ENCODE measurements at regions not wholly inside any gene's neighbourhood (a gene's known extent, or its start where the extent isn't known, plus 50 kb on each side); places are given as distances from the start of the nearest gene placed in this dataset.

GRCh38 chr2:155030296-155030695 lies 331.8 kb downstream of the KCNJ3 start:
- no peak overlapping the region for H3K4me3 ChIP-seq
- no peaks in the 10 kb centered on the region for H3K36me3 ChIP-seq

GRCh38 chr2:155026651-155027174 lies 328.2 kb downstream of the KCNJ3 start:
- WGBS, 2 donors (ENCODE audit: low coverage in 1 of 2): 53 to 56% methylated on average over 1 of the region's 1 CpG
- H3K36me3 ChIP-seq: no peaks in the 10 kb centered on the region
- no peaks in the 10 kb centered on the region for H3K9me3 ChIP-seq
- no peaks in the 10 kb centered on the region for H3K27me3 ChIP-seq
- H3K27ac ChIP-seq: no peak overlapping the region
- H3K4me3 ChIP-seq: no peak overlapping the region
- in situ Hi-C loops (cut with MboI; ENCODE audit: low pct_ligation_motif_present in 1 of 4, low pct_unique_long_range_greater_than_20kb in 1 of 4, low sequenced_read_pairs in 3 of 4): no loop called here
- no peak for DNase-seq
- H3K4me1 ChIP-seq: no peaks in the 10 kb centered on the region
- intact Hi-C loops (cut with DNase I; ENCODE audit: low total_unique reads): no loop called here
- TF ChIP-seq CTCF (IDR thresholded peaks at IDR 0.05): no peak
- TF ChIP-seq EP300 (IDR thresholded peaks at IDR 0.05; ENCODE audit: low read depth): no peak
- TF ChIP-seq POLR2AphosphoS5 (IDR thresholded peaks at IDR 0.05): no peak
- no peak for TF ChIP-seq POLR2A (IDR thresholded peaks at IDR 0.05)

More at GRCh38 chr2:155030296-155030695, 331.8 kb downstream of the KCNJ3 start:
- DNase-seq: no peak
- intact Hi-C loops (cut with DNase I; ENCODE audit: low total_unique reads): no loop called here
- H3K9me3 ChIP-seq: no peaks in the 10 kb centered on the region
- H3K4me1 ChIP-seq: no peaks in the 10 kb centered on the region
- H3K27me3 ChIP-seq: no peaks in the 10 kb centered on the region
- in situ Hi-C loops (cut with MboI; ENCODE audit: low pct_ligation_motif_present in 1 of 4, low pct_unique_long_range_greater_than_20kb in 1 of 4, low sequenced_read_pairs in 3 of 4): no loop called here
- H3K27ac ChIP-seq: no peak overlapping the region
- TF ChIP-seq POLR2A (IDR thresholded peaks at IDR 0.05): no peak

DNA sequence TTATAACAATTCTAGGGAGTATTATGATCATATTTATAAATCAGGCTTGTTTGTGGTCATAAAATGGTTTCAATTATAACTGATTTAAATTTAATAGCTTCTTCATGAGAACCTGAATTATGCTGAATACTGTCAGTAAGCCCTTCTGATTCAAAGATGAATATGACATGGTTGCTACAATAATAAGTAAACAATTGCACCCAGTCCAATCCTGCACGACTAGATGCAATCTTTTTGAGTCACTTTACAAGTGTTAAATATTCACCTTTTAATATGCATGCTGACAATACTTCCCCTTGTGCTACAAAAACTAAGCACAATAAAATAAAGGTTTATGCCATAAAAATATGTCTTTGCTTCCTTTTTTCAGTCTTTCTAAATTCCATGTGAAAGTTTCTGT lies 325.2 kb downstream of the KCNJ3 start:
- Histone ChIP-seq H3K4me3 (no peak overlapping the region), H3K27me3 (no peaks in the 10 kb centered on the region), H3K9me3 (no peaks in the 10 kb centered on the region), H3K27ac (no peak overlapping the region), H3K36me3 (no peaks in the 10 kb centered on the region), H3K4me1 (no peaks in the 10 kb centered on the region)
- TF ChIP-seq EP300 (IDR thresholded peaks at IDR 0.05; ENCODE audit: low read depth) (no peak), POLR2A (IDR thresholded peaks at IDR 0.05) (no peak), POLR2AphosphoS5 (IDR thresholded peaks at IDR 0.05) (no peak), CTCF (IDR thresholded peaks at IDR 0.05) (no peak)
- no peak for DNase-seq
- 31 to 50% methylated on average over 1 of the region's 1 CpG for WGBS, 2 donors (ENCODE audit: low coverage in 1 of 2)
- in situ Hi-C loops (cut with MboI; ENCODE audit: low pct_ligation_motif_present in 1 of 4, low pct_unique_long_range_greater_than_20kb in 1 of 4, low sequenced_read_pairs in 3 of 4) (no loop called here), intact Hi-C loops (cut with DNase I; ENCODE audit: low total_unique reads) (no loop called here)

GRCh38 chr2:155022531-155022930 lies 324.0 kb downstream of the KCNJ3 start:
- Histone ChIP-seq H3K4me3 (no peak overlapping the region), H3K36me3 (no peaks in the 10 kb centered on the region), H3K9me3 (no peaks in the 10 kb centered on the region), H3K4me1 (no peaks in the 10 kb centered on the region), H3K27me3 (no peaks in the 10 kb centered on the region), H3K27ac (no peak overlapping the region)
- intact Hi-C loops (cut with DNase I; ENCODE audit: low total_unique reads): no loop called here
- in situ Hi-C loops (cut with MboI; ENCODE audit: low pct_ligation_motif_present in 1 of 4, low pct_unique_long_range_greater_than_20kb in 1 of 4, low sequenced_read_pairs in 3 of 4): no loop called here
- no peak for DNase-seq
- no peak for TF ChIP-seq EP300 (IDR thresholded peaks at IDR 0.05; ENCODE audit: low read depth)
- no peak for TF ChIP-seq POLR2A (IDR thresholded peaks at IDR 0.05)
- TF ChIP-seq POLR2AphosphoS5 (IDR thresholded peaks at IDR 0.05): no peak
- no peak for TF ChIP-seq CTCF (IDR thresholded peaks at IDR 0.05)

GRCh38 chr2:155021618-155022017 lies 323.1 kb downstream of the KCNJ3 start:
- TF ChIP-seq EP300 (IDR thresholded peaks at IDR 0.05; ENCODE audit: low read depth) (no peak), POLR2A (IDR thresholded peaks at IDR 0.05) (no peak), CTCF (IDR thresholded peaks at IDR 0.05) (no peak), POLR2AphosphoS5 (IDR thresholded peaks at IDR 0.05) (no peak)
- intact Hi-C loops (cut with DNase I; ENCODE audit: low total_unique reads): no loop called here

More at GRCh38 chr2:155021618-155022017, 323.1 kb downstream of the KCNJ3 start:
- in situ Hi-C loops (cut with MboI; ENCODE audit: low pct_ligation_motif_present in 1 of 4, low pct_unique_long_range_greater_than_20kb in 1 of 4, low sequenced_read_pairs in 3 of 4): no loop called here
- DNase-seq: no peak
- WGBS, 2 donors (ENCODE audit: low coverage in 1 of 2): 83 to 100% methylated on average over 1 of the region's 1 CpG
- Histone ChIP-seq H3K27ac (no peak overlapping the region), H3K9me3 (no peaks in the 10 kb centered on the region), H3K4me3 (no peak overlapping the region), H3K36me3 (no peaks in the 10 kb centered on the region), H3K27me3 (no peaks in the 10 kb centered on the region), H3K4me1 (no peaks in the 10 kb centered on the region)
